CD4-positive, alpha-beta T cell treated with Interferon alpha-2 for 1 hour (primary cell): ENCODE measurements at regions not wholly inside any gene's neighbourhood (a gene's known extent, or its start where the extent isn't known, plus 50 kb on each side); places are given as distances from the start of the nearest gene placed in this dataset.
"Not testable (repeated sequence)": the region's sequence is repeated elsewhere in the genome, so short reads cannot be mapped to it uniquely, and the experiment has no call there.

Source experiments
- DNase-seq, 2 donors: peaks; one replicate each; pipeline ENCODE4 v3.0.0-alpha.2; 2020 to 2022

- no peak for DNase-seq
Measured at GRCh38 chr9:100639854-100640253, 62.0 kb downstream of the CAVIN4 start.

- no peak for DNase-seq
Measured at GRCh38 chr9:100640447-100641050, 62.7 kb downstream of the CAVIN4 start.

DNA sequence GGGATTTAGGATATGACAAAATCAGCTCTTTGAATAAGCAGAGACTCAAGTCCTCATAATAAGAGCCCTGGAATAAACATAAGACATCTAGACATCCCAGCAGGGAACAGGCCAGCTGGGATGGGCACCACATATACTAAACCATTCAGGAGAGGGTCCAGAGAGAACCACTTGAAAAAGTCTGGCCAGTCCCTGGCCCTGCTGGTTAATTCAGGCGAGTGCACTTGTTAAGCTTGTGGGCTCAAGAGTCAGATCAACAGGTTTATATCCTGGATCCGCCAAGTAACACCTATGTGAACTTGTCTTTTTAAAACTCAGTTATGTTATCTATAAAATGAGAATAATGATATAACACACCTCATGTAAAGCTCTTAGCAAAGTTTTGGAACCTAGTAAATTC, 63.3 kb downstream of the CAVIN4 start:
- no peak for DNase-seq

- DNase-seq, result no peak
Measured at GRCh38 chr9:100652850-100653249, 75.0 kb downstream of the CAVIN4 start.

DNA sequence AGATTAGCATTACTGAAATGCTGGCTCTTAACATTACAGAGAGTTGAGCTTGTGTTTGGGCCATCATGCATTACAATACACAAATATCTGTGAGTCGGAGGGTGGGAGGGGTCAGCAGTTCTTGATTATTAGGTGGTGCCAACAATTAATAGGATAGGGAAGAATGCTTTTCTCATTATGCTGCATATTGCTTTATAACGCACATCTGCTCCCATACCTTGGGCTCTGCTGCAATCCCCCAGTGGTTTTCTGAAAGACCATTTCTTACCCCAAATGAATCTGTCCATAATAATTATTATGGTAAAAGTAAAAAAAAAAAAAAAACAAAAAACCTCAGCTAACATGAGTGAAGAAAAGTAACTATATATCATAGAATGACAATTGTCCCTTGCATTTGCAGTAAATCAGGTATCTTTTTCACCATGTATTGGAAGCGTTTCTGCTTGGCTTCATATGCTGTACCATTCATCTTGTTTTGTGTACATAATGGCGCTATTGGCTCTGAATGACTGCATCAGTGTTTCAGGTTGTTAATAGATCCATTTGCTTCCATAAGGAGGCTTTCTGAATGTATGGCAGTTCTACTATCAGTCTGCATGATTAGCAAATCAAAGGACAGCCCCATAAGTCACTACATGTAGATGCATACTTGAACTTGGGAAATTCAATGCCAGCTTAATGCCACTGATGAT, 75.9 kb downstream of the CAVIN4 start:
- no peak for DNase-seq

DNA sequence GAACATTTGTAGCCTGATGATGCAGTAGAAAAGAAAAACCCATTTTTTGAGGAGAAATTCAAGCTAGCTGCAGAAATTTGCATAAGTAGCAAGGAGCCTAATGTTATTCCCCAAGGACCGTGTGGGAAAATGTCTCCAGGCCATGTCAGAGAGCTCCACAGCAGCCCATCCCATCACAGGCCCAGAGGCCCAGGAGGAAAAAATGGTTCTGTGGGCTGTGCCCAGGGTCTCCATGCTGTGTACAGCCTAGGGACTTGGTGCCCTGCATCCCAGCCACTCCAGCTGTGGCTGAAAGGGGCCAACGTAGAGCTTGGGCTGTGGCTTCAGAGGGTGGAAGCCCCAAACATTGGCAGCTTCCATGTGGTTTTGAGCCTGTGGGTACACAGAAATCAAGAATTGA, 79.0 kb downstream of the CAVIN4 start:
- not testable (repeated sequence) for DNase-seq

- DNase-seq, result no peak
Measured at GRCh38 chr9:100661668-100662067, 83.8 kb downstream of the CAVIN4 start.

DNA sequence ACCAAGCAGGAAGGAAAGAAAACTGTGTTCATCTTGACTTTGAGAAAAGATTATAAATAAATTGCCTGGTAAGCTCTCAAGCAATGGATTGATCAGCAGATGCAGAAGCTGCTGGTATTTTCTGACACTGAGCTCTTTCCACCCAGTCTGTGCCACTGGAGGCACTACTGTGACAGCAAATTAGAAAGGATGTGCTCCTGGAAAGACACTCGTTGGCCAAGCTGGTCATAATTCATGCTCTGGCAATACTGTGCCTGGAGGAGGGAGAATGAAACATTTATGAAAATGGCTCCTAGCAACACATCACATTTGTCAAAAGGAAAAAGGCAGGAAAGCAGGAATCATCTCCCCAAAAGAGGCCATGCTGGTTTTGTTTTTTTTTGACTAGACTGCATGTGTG, 84.2 kb downstream of the CAVIN4 start:
- no peak for DNase-seq

- DNase-seq, result no peak
Measured at GRCh38 chr9:100667448-100667847, 89.6 kb downstream of the CAVIN4 start.

DNA sequence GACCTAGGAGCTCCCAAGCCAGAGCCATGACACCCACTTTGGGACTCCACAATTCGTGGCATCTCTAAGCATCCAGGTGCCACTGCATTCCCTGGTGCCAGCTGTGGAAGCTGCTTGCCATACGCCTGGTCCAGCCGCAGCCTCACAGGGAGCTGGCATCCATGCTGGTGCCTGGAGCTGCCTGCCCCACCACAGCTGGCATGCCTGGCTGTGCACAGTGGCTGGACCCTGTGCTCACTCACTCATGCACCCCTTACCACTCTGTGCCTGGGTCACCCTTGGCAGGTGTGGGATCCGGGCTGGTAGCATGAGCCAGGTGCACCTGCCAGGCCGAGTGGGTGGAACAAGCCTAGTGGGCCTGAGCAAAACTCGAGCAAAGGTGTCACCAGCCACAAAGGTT, 90.1 kb downstream of the CAVIN4 start:
- no peak for DNase-seq

DNA sequence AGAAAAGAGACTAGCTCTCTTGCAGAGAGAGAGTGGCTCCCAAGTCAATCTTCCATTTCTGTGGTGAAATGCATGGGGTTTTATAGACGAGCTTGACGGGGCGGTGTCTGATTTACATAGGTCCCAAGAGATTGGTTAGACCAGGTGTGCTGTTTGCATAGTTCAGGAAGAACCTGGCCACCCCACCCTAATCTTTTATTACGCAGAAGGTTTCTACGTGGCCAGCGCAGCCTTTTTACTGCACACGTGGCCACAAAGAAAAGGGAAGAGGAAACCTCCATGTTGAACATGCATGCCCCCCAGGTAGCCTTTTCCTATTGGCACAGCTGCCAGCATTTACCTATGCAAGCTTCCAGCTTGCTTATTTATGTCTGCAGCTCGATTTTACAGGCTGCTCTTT, 92.1 kb downstream of the CAVIN4 start:
- no peak for DNase-seq

DNA sequence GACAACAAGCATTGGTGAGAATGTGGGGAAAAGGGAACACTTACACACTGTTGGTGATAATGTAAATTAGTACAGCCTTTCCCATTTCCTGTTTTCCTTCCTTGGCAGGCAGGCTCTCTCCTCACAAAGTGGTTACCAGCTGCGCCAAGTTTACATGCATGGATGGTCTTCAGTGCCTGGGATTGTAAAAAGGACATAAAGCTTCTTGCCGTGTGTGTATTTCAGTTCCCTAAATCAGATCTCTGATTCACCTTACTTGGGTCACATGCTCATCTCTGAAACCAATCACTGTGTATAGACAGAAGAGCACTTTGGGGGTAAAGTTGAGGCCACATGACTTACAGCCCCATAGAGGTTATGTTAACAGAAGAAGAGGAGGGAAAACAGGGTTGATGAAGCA, 92.8 kb downstream of the CAVIN4 start:
- DNase-seq, result no peak

DNA sequence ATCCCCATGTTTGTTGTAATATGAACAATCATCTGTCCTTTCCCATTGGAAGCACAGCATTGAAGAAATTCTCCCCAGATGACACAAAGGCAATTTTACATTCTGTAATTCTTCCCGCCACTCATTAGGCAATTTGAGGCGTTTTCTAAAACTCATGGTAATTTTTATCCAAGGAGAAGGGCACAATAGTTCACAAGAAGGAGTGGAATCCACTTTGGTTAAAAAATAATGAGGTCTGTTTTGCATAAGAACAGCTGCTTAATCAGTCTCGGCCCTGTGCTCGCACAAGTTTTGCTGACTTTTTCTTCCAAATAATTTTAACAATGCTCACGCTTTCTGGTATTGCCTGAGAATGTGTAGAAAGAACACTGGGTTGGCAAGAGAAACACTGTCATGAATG, 94.0 kb downstream of the CAVIN4 start:
- no peak for DNase-seq

DNA sequence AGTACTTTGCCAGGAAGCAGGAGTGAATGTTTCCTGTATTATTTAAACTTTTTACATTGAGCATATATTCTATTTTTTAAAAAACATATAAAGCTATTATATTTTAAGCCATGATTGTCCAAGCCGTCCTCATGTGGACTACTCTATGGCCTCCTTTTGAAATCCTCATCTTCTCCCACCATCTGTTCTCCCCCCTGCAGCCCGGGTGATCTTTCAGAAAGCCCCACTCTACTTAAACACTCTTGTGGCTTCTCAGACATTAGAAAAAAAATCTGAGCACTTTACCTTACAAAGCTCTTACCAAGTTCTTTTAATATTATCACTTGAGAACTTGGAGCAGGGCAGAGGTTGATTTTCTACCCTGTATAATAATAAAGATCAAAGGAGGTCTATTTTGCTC, 95.4 kb downstream of the CAVIN4 start:
- no peak for DNase-seq

- DNase-seq, result no peak
Measured at GRCh38 chr9:100674419-100675122, 96.7 kb downstream of the CAVIN4 start.

- DNase-seq, result no peak
Measured at GRCh38 chr9:100679834-100680233, 102.0 kb downstream of the CAVIN4 start.

- no peak for DNase-seq
Measured at GRCh38 chr9:100686420-100686819, 108.5 kb downstream of the CAVIN4 start.

DNA sequence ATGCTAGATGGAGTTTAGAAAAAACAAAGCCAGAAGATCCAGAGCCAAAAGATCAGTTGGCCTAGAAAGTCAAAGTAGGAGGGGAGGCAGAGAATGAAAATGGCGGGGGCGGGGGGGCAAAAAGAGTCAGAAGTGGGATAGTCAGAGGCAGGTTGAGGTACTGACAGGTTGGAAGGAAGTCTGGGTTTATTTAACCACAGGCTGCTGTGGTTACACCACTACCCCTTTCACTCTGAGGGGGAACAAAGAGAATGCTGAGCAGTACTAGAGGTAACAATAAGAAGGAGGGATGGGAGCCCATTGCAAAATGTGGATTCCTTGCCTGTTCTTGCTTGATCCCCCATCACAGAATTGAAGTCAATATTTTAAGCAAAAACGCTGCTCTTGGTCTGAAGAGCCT, 111.8 kb downstream of the CAVIN4 start:
- no peak for DNase-seq

DNA sequence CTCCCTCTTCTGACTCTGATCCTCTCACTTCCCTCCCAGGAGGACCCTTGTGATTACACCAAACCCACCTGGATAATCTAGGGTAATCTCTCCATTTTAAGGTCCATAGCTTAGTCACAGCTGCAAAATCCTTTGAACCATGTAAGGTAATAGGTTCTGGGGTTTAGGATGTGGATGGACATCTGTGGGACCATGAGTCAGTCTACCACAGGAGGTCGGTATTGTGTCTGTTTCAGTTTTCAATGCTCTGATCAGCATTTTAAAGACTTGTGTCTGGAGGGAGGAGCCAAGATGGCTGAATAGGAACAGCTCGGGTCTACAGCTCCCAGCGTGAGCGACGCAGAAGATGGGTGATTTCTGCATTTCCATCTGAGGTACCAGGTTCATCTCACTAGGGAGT, 112.6 kb downstream of the CAVIN4 start:
- no peak for DNase-seq

DNA sequence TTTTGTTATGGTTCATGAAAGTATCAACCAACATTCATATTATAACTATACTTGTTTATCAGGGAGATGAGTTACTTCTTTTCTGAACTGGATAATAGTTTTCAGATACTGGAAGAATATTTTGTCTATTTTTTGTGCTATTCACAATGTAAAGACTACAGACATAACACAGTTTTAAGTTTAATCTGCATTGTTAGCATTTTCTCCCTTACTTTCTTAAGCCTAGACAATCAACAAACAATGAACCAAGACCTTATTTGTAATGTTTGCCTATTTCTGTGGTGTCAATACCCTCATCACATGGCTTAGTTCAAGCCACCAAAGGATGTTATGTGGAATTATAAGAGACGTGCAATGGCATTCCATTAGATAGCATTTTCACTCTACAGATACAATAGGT, 119.5 kb downstream of the CAVIN4 start:
- DNase-seq, result no peak

GRCh38 chr9:100698945-100699344, 121.1 kb downstream of the CAVIN4 start:
- no peak for DNase-seq

- no peak for DNase-seq
Measured at GRCh38 chr9:100699668-100700067, 121.8 kb downstream of the CAVIN4 start.

DNA sequence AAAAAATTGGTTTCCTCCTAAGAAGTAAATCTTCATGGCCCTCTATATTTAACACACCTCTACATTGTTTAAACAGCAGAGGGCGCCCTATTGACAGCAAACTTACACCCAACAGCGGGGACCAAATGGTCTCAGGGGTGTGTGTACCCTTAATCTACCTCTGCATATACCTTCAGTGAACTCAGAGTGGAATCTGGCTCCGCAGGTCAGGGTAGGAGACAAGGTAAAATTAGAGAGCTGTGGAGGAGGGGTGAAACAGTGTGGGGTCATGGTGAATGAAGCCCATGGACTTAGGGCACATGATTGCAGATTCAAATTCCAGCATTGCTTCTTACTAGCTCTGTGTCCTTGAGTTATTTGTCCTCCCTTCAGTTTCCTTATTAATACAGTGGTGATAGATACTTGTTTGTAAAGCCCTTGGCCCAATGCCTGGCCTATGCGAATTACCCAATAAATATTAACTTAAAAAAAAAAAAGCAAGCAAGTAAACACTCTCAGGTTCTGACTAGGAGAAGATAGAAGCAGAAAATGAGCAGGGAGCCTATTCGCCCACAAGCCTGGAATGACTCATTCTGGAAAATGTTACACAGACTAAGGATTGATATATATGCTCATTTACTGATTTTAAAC, 122.9 kb downstream of the CAVIN4 start:
- no peak for DNase-seq
